HK-2 (cell line): ENCODE measurements at regions not wholly inside any gene's neighbourhood (a gene's known extent, or its start where the extent isn't known, plus 50 kb on each side); places are given as distances from the start of the nearest gene placed in this dataset.

Source experiments
- DNase-seq: peaks from one replicate; pipeline ENCODE4 v3.0.0-alpha.2; 2018; ENCODE audit not compliant: unreplicated experiment

- DNase-seq = no peak
Measured at GRCh38 chr5:67416133-67416937, 219.7 kb upstream of the CD180 start.

GRCh38 chr5:67414712-67415111 lies 218.1 kb upstream of the CD180 start:
- no peak for DNase-seq

- no peak for DNase-seq
Measured at GRCh38 chr5:67413721-67414120, 217.1 kb upstream of the CD180 start.

- DNase-seq = no peak
Measured at GRCh38 chr5:67409126-67409777, 212.7 kb upstream of the CD180 start.

GRCh38 chr5:67407979-67408378 lies 211.4 kb upstream of the CD180 start:
- no peak for DNase-seq

- no peak for DNase-seq
Measured at GRCh38 chr5:67405755-67406154, 209.2 kb upstream of the CD180 start.

GRCh38 chr5:67405101-67405364 lies 208.4 kb upstream of the CD180 start:
- no peak for DNase-seq

- DNase-seq = no peak
Measured at GRCh38 chr5:67404256-67405100, 207.9 kb upstream of the CD180 start.

- no peak for DNase-seq
Measured at GRCh38 chr5:67402526-67402925, 205.9 kb upstream of the CD180 start.

GRCh38 chr5:67401172-67401571 lies 204.6 kb upstream of the CD180 start:
- no peak for DNase-seq

- DNase-seq = no peak
Measured at GRCh38 chr5:67400752-67401151, 204.2 kb upstream of the CD180 start.

- no peak for DNase-seq
Measured at GRCh38 chr5:67395790-67396418, 199.3 kb upstream of the CD180 start.

- DNase-seq = no peak
Measured at GRCh38 chr5:67393211-67393610, 196.6 kb upstream of the CD180 start.

- DNase-seq = no peak
Measured at GRCh38 chr5:67390935-67391334, 194.3 kb upstream of the CD180 start.

- no peak for DNase-seq
Measured at GRCh38 chr5:67383451-67383850, 186.9 kb upstream of the CD180 start.

- no peak for DNase-seq
Measured at GRCh38 chr5:67381236-67381880, 184.8 kb upstream of the CD180 start.

GRCh38 chr5:67380431-67380830 lies 183.8 kb upstream of the CD180 start:
- DNase-seq = no peak

- no peak for DNase-seq
Measured at GRCh38 chr5:67379753-67380152, 183.2 kb upstream of the CD180 start.

GRCh38 chr5:67378256-67378655 lies 181.7 kb upstream of the CD180 start:
- no peak for DNase-seq

GRCh38 chr5:67377631-67378030 lies 181.0 kb upstream of the CD180 start:
- DNase-seq = no peak

GRCh38 chr5:67375606-67376005 lies 179.0 kb upstream of the CD180 start:
- DNase-seq = no peak

- no peak for DNase-seq
Measured at GRCh38 chr5:67374378-67374777, 177.8 kb upstream of the CD180 start.
